Vagina (tissue), 2 donors: ENCODE measurements at regions not wholly inside any gene's neighbourhood (a gene's known extent, or its start where the extent isn't known, plus 50 kb on each side); places are given as distances from the start of the nearest gene placed in this dataset.

Experiments used
- POLR2A ChIP-seq, 2 donors: fragments of 450-650 bp; IDR thresholded peaks; one replicate each; pipeline ENCODE4 v1.6.1; 2017; ENCODE audit warnings: antibody characterized with exemption in 2 of 2, mild to moderate bottlenecking in 2 of 2, moderate library complexity in 2 of 2
- TF ChIP-seq, protein P1 (sequence below), 3 experiments: fragments of 450-650 bp in 2 of 3; fragments of 200-600 bp in 1 of 3; sonication (generic) in 1 of 3; IDR thresholded peaks; one replicate each; pipeline ENCODE4 v1.5.1; 2017 to 2019; ENCODE audit warnings: antibody characterized with exemption in 3 of 3, mild to moderate bottlenecking in 2 of 3, moderate library complexity in 2 of 3

DNA sequence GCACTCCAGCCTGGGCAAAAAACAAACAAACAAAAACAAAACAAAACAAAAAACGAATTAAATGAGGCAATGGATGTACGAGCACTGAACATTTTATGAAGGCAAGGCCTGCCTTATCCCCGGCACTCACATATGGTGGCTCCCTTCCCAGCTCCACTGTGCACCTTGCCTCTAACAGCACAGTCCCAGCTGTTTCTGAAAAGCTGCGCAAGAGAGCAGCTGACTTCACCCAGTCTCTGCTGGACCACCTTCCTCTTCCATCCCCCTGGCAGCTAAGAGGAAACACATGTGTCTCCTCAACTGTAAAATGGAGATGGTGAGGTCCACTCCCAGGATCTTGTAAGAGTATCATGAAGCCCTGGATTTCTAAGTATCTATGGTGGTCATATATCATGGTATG is 100.7 kb downstream of the KLF4 start:
- TF ChIP-seq, protein P1, sequence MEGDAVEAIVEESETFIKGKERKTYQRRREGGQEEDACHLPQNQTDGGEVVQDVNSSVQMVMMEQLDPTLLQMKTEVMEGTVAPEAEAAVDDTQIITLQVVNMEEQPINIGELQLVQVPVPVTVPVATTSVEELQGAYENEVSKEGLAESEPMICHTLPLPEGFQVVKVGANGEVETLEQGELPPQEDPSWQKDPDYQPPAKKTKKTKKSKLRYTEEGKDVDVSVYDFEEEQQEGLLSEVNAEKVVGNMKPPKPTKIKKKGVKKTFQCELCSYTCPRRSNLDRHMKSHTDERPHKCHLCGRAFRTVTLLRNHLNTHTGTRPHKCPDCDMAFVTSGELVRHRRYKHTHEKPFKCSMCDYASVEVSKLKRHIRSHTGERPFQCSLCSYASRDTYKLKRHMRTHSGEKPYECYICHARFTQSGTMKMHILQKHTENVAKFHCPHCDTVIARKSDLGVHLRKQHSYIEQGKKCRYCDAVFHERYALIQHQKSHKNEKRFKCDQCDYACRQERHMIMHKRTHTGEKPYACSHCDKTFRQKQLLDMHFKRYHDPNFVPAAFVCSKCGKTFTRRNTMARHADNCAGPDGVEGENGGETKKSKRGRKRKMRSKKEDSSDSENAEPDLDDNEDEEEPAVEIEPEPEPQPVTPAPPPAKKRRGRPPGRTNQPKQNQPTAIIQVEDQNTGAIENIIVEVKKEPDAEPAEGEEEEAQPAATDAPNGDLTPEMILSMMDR (IDR thresholded peaks at IDR 0.05) = no peak
- no peak for TF ChIP-seq POLR2A (IDR thresholded peaks at IDR 0.05)
